ENCODE measurements at regions not wholly inside any gene's neighbourhood (a gene's known extent, or its start where the extent isn't known, plus 50 kb on each side); places are given as distances from the start of the nearest gene placed in this dataset.
"Not testable (repeated sequence)": the region's sequence is repeated elsewhere in the genome, so short reads cannot be mapped to it uniquely, and the experiment has no call there.

GRCh38 chr2:173737954-173738575 is 227.1 kb downstream of the SP3 start:
- DNase-seq, result not testable (repeated sequence)

GRCh38 chr2:173739006-173739405 is 226.2 kb downstream of the SP3 start:
- DNase-seq, result peak; percentile 53

DNA sequence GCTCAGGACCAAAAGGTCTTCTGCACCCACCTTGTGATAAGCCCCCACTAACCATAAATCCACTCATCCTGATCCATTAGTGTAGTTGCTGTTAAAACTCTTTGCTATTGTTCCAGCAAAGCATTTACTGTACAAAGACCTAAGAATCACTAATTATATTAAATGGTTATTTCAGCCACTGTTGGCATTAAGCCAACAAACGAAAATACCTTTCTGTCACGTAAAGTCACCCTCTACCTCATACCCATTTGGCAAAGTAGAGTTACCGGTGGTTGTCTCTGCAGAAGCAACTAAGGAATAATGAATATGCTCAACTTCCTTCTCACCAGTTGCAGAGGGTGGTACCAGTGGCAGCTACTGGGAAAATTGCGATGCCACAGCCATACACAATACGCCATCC is 224.5 kb downstream of the SP3 start:
- no peak for DNase-seq

DNA sequence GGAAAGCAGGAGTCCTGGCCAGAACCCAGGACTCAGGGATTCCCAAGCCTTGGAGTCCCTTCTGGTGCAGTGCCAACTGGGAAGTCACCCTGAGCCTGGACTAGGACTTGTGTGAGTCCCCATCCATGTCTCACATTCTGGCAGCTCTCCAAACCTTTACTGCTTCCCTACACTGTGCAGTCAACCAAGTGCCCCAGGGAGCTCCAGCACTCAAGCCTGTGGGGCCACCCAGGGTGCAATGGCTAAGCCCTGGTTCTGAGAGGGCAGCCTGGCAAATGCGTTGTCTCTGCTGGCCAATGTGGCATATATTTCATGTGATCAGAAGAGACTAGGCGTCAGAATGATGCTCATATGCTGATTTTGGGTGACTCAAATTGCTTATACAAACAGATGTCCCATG is 223.4 kb downstream of the SP3 start:
- peak; percentile 29 for DNase-seq

GRCh38 chr2:173747035-173747434 is 218.1 kb downstream of the SP3 start:
- DNase-seq, result peak; percentile 78

GRCh38 chr2:173749315-173749714 is 215.9 kb downstream of the SP3 start:
- peak; percentile 55 for DNase-seq

DNA sequence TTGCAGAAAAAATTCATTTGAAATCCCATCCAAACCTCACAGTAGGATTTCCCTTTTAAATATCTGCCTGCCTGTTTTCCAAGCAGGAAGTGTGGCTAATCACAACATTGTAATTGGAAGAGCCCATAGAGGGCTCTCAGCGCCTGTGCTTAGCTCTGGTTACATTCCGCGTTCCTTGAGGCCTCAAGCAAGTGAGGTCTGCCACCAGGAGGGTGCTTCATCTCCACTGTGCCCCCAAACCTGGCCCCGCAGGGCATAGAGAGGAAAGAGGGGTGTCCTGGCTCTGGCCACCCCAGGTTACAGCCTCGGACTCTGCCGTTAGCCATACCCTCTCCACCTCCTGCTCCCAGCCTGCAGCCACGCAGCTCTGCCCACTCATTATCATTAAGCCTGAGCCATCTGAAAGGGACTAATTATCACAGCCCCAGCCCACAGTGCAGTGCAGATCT is 214.8 kb downstream of the SP3 start:
- peak; percentile 88 for DNase-seq

DNA sequence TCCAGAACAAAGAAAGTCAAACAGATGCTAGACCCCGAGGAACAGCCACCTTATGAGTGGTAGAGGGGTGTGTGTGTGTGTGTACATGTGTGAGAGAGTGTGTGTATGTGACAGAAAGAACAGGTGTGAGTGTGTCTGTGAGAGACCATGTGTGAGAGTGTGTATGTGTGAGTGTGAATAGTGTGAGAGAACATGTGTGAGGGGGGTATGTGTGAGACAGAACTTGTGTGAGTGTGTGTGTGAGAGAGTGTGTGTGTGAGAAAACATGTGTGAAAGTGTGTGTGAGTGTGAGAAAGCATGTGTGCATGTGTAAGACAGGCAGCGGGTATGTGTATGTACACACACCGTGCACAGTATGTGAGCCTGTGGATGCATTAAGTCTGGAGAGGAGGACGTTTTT is 214.3 kb downstream of the SP3 start:
- no peak for DNase-seq

GRCh38 chr2:173751245-173751975 is 213.8 kb downstream of the SP3 start:
- no peak for DNase-seq

GRCh38 chr2:173752152-173752551 is 213.0 kb downstream of the SP3 start:
- no peak for DNase-seq

DNA sequence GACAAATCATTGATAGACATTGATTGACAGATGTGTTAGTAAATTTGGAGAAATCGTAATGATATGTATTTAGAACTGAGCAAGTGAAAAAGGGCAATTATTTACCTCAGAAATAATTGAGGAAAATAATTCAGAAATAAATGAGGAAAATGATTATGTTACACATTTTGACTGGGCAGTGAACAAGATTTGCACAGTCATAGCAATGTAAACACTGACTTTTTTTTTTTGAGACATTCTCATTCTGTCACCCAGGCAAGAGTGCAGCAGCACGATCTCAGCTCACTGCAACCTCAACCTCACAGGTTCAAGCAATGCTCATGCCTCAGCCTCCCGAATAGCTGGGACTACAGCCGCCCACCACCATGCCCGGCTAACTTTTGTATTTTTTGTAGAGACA is 211.7 kb downstream of the SP3 start:
- no peak for DNase-seq

DNA sequence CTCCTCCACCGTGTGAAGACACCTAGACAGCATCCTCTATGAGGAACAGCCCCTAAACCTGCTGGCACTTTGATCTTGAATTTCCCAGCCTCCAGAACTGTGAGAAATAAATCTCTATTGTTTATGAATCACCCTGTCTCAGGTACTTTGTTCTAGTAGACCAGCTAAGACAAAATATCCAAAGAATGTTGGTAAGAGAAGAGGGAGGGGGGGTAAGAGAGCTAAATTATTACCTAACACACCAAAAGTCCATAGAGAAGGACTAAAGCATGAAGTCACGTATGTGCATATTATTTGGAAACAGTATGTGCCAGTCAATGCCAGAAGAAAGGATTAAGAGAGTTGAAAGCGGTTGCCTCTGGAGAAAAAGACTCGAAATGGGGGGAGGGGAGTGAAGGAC is 211.0 kb downstream of the SP3 start:
- DNase-seq, result no peak

DNA sequence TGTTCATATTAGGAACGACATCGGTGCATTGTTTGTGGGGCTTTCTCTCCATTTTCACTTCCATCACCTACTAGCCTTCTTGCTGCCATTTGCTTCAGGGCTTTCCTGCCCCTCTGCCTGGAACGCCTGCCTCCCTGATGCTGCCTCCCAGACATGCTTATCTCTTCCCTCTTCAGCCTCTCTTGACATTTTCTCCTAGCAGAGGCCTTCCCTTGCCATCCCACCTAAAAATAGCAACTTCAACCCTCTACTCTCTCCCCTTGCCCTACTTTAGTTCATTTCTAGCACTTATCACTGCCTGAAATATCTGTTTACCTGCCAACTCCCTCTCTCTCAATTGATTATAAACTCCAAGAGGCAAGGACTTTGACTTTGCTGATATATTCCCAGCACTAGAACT is 210.3 kb downstream of the SP3 start:
- DNase-seq, result no peak

- DNase-seq, result no peak
These were observed 209.4 kb downstream of the SP3 start for GRCh38 chr2:173755798-173756197.

DNA sequence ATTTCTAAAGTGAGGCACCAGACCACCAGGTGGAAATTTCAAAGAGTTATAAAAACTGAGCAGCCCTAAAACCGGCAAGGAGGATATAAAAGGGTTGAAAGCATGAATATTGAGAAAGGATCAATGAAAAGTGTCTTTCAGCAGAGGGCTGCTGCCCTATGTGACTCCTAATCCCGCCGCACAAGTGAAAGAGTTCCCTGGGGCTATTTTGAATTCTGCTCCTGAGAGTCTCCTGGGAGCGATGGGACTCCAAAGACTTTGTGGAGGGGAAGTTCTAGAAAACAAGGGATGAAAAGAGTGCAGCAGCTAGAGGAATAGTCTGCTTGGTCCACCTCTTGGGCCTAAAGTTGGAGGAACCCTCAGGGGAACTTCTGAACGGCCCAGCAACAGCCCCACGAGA is 205.2 kb downstream of the SP3 start:
- no peak for DNase-seq

DNA sequence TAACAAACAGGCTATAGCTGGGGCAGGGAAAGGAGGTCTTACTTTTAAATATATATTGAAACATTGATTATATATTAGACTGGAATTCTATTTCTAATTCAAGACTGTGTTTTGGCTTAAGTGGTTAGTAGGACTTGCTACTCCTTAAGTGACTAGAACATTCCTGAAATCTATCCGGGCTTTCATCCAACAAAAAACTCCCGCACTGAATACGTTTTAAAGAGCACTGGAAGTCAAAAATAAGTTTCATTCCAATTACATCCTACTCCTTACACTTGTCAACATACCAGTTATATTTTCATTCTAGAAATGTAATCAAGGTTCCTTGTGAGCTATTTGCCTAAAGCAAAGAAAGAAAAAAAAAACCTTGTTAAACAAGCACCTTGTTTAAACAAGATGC is 204.6 kb downstream of the SP3 start:
- peak; percentile 60 for DNase-seq

GRCh38 chr2:173761603-173762119 is 203.5 kb downstream of the SP3 start:
- no peak for DNase-seq

DNA sequence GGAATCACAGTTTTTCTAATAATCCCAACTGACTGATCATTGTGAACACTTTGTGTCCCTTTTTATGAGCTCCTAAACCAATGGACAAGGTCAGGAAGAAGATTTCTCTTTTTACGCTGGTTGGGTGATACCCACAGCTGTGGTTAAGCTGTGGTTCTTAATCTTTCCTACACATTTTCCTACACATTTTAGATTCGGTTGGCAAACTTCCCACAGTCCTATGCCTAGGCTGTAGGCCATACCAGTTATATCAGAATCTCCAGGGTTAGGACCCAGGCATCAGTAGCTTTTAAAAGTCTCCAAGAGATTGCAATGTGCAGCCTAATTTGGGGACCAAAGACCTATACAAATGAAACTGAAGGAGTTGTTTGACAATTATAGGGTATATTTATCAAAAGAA is 203.0 kb downstream of the SP3 start:
- peak; percentile 40 for DNase-seq

- DNase-seq, result no peak
These were observed 202.3 kb downstream of the SP3 start for GRCh38 chr2:173762864-173763263.

- no peak for DNase-seq
These were observed 201.5 kb downstream of the SP3 start for GRCh38 chr2:173763641-173764040.

- peak; percentile 25 for DNase-seq
These were observed 201.1 kb downstream of the SP3 start for GRCh38 chr2:173764094-173764493.

DNA sequence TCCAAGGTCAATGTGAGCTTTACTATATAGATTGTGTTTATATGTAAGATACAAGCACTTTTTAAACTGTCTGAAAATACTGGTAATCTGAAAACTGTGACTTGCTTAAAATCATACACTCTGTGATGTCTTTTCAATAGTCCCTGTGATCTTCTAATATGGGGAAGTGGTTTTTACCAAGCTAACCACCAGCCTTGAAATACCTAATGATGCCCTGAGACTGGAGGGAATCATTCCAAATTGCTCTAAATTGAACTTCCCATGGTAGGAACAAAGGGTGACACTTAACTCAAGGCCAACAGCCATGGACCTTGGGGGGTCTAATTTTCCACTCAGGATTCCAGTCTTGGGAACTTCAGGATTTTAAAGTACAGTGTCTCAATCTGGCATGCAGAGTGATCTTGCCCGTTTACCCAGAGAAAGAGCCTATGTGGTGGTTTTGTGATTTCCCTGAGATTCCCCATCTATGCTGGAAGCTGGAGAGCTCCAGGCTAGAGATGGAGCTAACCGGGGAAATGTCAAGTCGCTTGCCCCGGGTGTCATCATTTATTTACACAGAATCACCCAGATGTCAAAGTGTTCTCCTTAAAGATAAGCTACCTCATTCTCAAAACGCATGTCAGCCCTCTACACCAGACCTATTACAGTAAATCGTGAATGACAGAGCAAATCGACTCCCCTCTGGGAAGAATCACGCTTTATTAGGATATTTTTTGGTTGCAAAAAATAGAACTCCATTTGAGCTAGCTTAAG is 198.5 kb downstream of the SP3 start:
- DNase-seq, result no peak

All from tongue (tissue), 1 donor.